Smooth muscle cell (in vitro differentiated cells): ENCODE measurements at regions not wholly inside any gene's neighbourhood (a gene's known extent, or its start where the extent isn't known, plus 50 kb on each side); places are given as distances from the start of the nearest gene placed in this dataset. TPM values are rescaled to one million over a fixed set of nuclear protein-coding genes. Genes with fewer than 3 reads are reported as not detected.

Experiments used
- microRNA-seq: library from miRNA; unstranded; fragments of <30 nt; microRNA quantifications from one replicate; pipeline ENCODE4, GENCODE V29; 2016; ENCODE audit warnings: borderline number of aligned reads
- small RNA-seq: library from RNA; depleted of rRNA; stranded (forward); fragments of <200 nt; gene quantifications from one replicate; pipeline ENCODE3, GENCODE V24; 2014

Small RNA genes lying in the stretch of these regions (microRNA-seq; reads per million reads assigned to microRNA genes)
- not detected for gene MIR4486

Small RNA genes lying in the stretch of these regions (small RNA-seq; reads per million reads assigned to genes)
- not detected for gene MIR4486
- not detected for gene RF00408
- gene RNA5SP335: not detected
